ENCODE measurements at regions not wholly inside any gene's neighbourhood (a gene's known extent, or its start where the extent isn't known, plus 50 kb on each side); places are given as distances from the start of the nearest gene placed in this dataset.

- Histone ChIP-seq H3K9ac (no peak overlapping the region), H3K9me3 (no peaks in the 10 kb centered on the region), H3F3A (replicated peaks; ENCODE audit: insufficient read depth) (no peaks in the 10 kb centered on the region), H3K27me3 (ENCODE audit: insufficient read depth) (no peaks in the 10 kb centered on the region), H3K36me3 (replicated peaks in 1 of 2; ENCODE audit: control insufficient read depth in 1 of 2, insufficient read depth in 2 of 2, low read length in 1 of 2) (no peaks in the 10 kb centered on the region), H3K4me1 (ENCODE audit: control insufficient read depth in 1 of 2, insufficient read depth in 2 of 2, low read depth in 1 of 2, low read length in 1 of 2) (no peaks in the 10 kb centered on the region), H2AFZ (ENCODE audit: low read depth) (peak overlapping the region; percentile 37; the same call in 1 of the 2 replicates), H3K4me3 (ENCODE audit: low read depth in 2 of 2, low read length in 1 of 2) (no peak overlapping the region), H4K20me1 (ENCODE audit: insufficient read depth) (no peaks in the 10 kb centered on the region), H3K4me2 (0 out of 2 replicates have a peak overlapping the region, but pooled peaks have one; percentile 16), H3K9me2 (no peaks in the 10 kb centered on the region), H3K79me2 (ENCODE audit: insufficient read depth) (no peaks in the 10 kb centered on the region), H3K27ac (ENCODE audit: low read depth in 2 of 2, low read length in 1 of 2) (no peak overlapping the region)
- TF ChIP-seq GATA2 (CRISPR knock-in tag; IDR thresholded peaks at IDR 0.05) (no peak), RXRA (IDR thresholded peaks at IDR 0.05; ENCODE audit: borderline replicate concordance, low read depth) (no peak), USF1 (IDR thresholded peaks at IDR 0.05; ENCODE audit: borderline replicate concordance, low read depth) (no peak), POLR2AphosphoS5 (IDR thresholded peaks at IDR 0.05; ENCODE audit: low read depth, low read length) (no peak), IRF3 (IDR thresholded peaks at IDR 0.05; ENCODE audit: low read depth, low read length) (no peak), GABPA (IDR thresholded peaks at IDR 0.05; ENCODE audit: low read depth) (no peak), USF2 (IDR thresholded peaks at IDR 0.05; ENCODE audit: borderline replicate concordance, low read depth, low read length) (no peak), ELF1 (IDR thresholded peaks at IDR 0.05) (no peak), SIN3A (IDR thresholded peaks at IDR 0.05; ENCODE audit: borderline replicate concordance, low read depth, low read length) (no peak), RAD21 (IDR thresholded peaks at IDR 0.05; ENCODE audit: low read length) (no peak), CTCF (IDR thresholded peaks at IDR 0.05) (no peak), FOXM1 (IDR thresholded peaks at IDR 0.05; ENCODE audit: low read depth) (no peak), PBX3 (IDR thresholded peaks at IDR 0.05) (no peak), NRF1 (IDR thresholded peaks at IDR 0.05; ENCODE audit: low read depth, low read length) (no peak), RCOR1 (IDR thresholded peaks at IDR 0.05; ENCODE audit: low read length) (no peak), YY1 (IDR thresholded peaks at IDR 0.05; ENCODE audit: low read depth) (no peak), RFX5 (IDR thresholded peaks at IDR 0.05; ENCODE audit: low read length) (no peak), JUND (IDR thresholded peaks at IDR 0.05) (no peak), SMC3 (IDR thresholded peaks at IDR 0.05; ENCODE audit: low read depth, low read length) (no peak), MXI1 (IDR thresholded peaks at IDR 0.05; ENCODE audit: low read depth, low read length) (no peak)
- ChIA-PET POLR2A (no interaction called here), CTCF (interaction anchor here (1.5 kb wide), 2 partner anchors 23 to 134 kb away, joined by 3 read pairs; no protein-coding TSS in a partner anchor)
- DNase-seq = no peak
- WGBS (ENCODE audit: low lambda C conversion rate) = 42% methylated on average over 5 of the region's 5 CpGs
Observed at GRCh38 chr12:85733221-85733840, 102.9 kb downstream of the RASSF9 start.
